ENCODE measurements at regions not wholly inside any gene's neighbourhood (a gene's known extent, or its start where the extent isn't known, plus 50 kb on each side); places are given as distances from the start of the nearest gene placed in this dataset.

- no peak for TF ChIP-seq CTCF (IDR thresholded peaks at IDR 0.05)
- no peak for TF ChIP-seq POLR2A (IDR thresholded peaks at IDR 0.05)
Observed at GRCh38 chr6:43947860-43948259, 177.8 kb downstream of the VEGFA start.
